BLaER1 (cell line): ENCODE measurements at regions not wholly inside any gene's neighbourhood (a gene's known extent, or its start where the extent isn't known, plus 50 kb on each side); places are given as distances from the start of the nearest gene placed in this dataset.

Source experiments
- H3K27ac ChIP-seq: shearing (Covaris generic); formaldehyde crosslinking; 2 replicates; pipeline ENCODE4 v1.8.1; 2022
- H3K27me3 ChIP-seq: shearing (Covaris generic); formaldehyde crosslinking; 2 replicates; pipeline ENCODE4 v1.8.1; 2022
- H3K36me3 ChIP-seq: shearing (Covaris generic); formaldehyde crosslinking; 2 replicates; pipeline ENCODE4 v1.8.1; 2022
- H3K4me1 ChIP-seq: shearing (Covaris generic); formaldehyde crosslinking; 2 replicates; pipeline ENCODE4 v1.8.1; 2022
- H3K4me2 ChIP-seq: shearing (Covaris generic); formaldehyde crosslinking; 2 replicates; pipeline ENCODE4 v1.8.1; 2022
- H3K4me3 ChIP-seq: shearing (Covaris generic); formaldehyde crosslinking; 2 replicates; pipeline ENCODE4 v1.8.1; 2022
- H3K9ac ChIP-seq: shearing (Covaris generic); formaldehyde crosslinking; 2 replicates; pipeline ENCODE4 v1.8.1; 2022
- H3K9me3 ChIP-seq: shearing (Covaris generic); formaldehyde crosslinking; 2 replicates; pipeline ENCODE4 v1.8.1; 2022
- H4K20me1 ChIP-seq: shearing (Covaris generic); formaldehyde crosslinking; 2 replicates; pipeline ENCODE4 v1.8.1; 2022
- Cebpa-rat ChIP-seq: shearing (Covaris generic); IDR thresholded peaks from 2 replicates; pipeline ENCODE4 v1.8.1; 2022

DNA sequence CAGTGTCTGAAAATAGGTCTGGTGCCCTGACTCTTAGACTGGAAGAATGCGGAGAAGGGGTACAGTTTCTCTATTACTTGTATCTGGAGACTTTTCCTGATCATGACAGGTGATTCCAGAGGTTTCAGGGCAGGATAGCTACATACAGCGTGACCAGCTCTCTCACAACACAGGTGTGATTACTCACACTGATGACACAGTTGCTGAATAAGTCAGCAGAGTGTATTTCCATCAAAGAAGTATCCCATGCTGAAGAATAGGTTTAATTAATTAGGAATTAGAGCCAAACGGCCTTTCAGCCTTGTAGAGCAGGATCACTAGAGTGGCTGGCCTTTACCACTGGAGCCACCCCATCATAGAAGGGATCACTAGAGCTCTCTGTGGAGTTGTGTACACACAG is 298.6 kb downstream of the LMX1A start:
- Histone ChIP-seq H4K20me1 (no peaks in the 10 kb centered on the region), H3K4me3 (no peak overlapping the region), H3K27me3 (no peaks in the 10 kb centered on the region), H3K9me3 (no peaks in the 10 kb centered on the region), H3K4me2 (no peak overlapping the region), H3K27ac (no peak overlapping the region), H3K36me3 (no peaks in the 10 kb centered on the region), H3K9ac (no peak overlapping the region), H3K4me1 (no peaks in the 10 kb centered on the region)
- no peak for TF ChIP-seq Cebpa-rat

DNA sequence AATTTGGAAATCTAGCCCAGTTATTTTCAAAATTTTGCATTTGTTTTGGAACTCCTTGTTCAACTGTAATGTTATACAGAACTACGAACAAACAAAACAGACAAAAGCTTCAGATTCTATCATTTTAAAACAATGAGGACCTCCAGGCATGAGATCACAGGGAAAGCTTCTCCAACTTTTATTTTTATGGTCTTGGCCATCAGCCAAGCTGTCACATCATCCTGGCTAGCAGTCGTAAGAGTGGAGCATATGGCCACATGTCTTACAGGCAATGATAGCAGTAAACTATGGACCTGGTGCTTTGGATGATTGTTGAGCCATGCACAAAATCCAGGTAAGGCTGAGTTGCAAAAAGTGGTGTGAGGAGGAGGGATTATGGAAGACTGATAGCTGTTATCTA is 299.6 kb downstream of the LMX1A start:
- H3K27ac ChIP-seq = no peak overlapping the region
- no peaks in the 10 kb centered on the region for H3K27me3 ChIP-seq
- no peak overlapping the region for H3K9ac ChIP-seq
- H3K36me3 ChIP-seq = no peaks in the 10 kb centered on the region
- no peak for TF ChIP-seq Cebpa-rat
- no peaks in the 10 kb centered on the region for H3K4me1 ChIP-seq
- no peak overlapping the region for H3K4me2 ChIP-seq
- H4K20me1 ChIP-seq = no peaks in the 10 kb centered on the region
- no peaks in the 10 kb centered on the region for H3K9me3 ChIP-seq
- H3K4me3 ChIP-seq = no peak overlapping the region

DNA sequence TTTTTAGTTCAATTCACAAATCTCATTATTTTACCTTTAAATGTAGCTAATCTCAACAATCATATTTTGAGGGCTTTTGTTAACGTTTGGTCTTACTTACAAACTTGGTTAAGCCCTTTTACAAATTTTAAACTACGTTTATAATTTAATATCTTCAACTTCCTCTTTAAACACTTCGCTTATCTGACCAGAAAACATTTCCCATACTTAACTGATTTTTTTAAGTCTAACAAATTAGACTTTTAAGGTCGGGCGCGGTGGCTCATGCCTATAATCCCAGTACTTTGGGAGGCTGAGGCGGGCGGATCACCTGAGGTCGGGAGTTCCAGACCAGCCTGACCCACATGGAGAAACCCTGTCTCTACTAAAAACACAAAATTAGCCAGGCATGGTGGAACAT is 300.9 kb downstream of the LMX1A start:
- no peak for TF ChIP-seq Cebpa-rat
- Histone ChIP-seq H3K27me3 (no peaks in the 10 kb centered on the region), H3K4me1 (no peaks in the 10 kb centered on the region), H3K4me2 (no peak overlapping the region), H3K9ac (no peak overlapping the region), H3K9me3 (no peaks in the 10 kb centered on the region), H4K20me1 (no peaks in the 10 kb centered on the region), H3K4me3 (no peak overlapping the region), H3K36me3 (no peaks in the 10 kb centered on the region), H3K27ac (no peak overlapping the region)

- TF ChIP-seq Cebpa-rat = no peak
- Histone ChIP-seq H3K27ac (no peak overlapping the region), H3K9ac (no peak overlapping the region)
Measured at GRCh38 chr1:165054627-165055026, 301.9 kb downstream of the LMX1A start.

GRCh38 chr1:165053351-165053750 is 303.2 kb downstream of the LMX1A start:
- H3K9me3 ChIP-seq = no peaks in the 10 kb centered on the region
- H3K27me3 ChIP-seq = no peaks in the 10 kb centered on the region
- TF ChIP-seq Cebpa-rat = no peak
- H3K4me3 ChIP-seq = no peak overlapping the region
- H4K20me1 ChIP-seq = no peaks in the 10 kb centered on the region
- no peak overlapping the region for H3K9ac ChIP-seq
- no peaks in the 10 kb centered on the region for H3K36me3 ChIP-seq
- no peaks in the 10 kb centered on the region for H3K4me1 ChIP-seq
- no peak overlapping the region for H3K27ac ChIP-seq
- H3K4me2 ChIP-seq = no peak overlapping the region

More at GRCh38 chr1:165054627-165055026, 301.9 kb downstream of the LMX1A start:
- no peak overlapping the region for H3K4me3 ChIP-seq
- no peaks in the 10 kb centered on the region for H3K36me3 ChIP-seq
- no peaks in the 10 kb centered on the region for H4K20me1 ChIP-seq
- no peaks in the 10 kb centered on the region for H3K27me3 ChIP-seq
- no peak overlapping the region for H3K4me2 ChIP-seq
- H3K9me3 ChIP-seq = no peaks in the 10 kb centered on the region
- no peaks in the 10 kb centered on the region for H3K4me1 ChIP-seq

DNA sequence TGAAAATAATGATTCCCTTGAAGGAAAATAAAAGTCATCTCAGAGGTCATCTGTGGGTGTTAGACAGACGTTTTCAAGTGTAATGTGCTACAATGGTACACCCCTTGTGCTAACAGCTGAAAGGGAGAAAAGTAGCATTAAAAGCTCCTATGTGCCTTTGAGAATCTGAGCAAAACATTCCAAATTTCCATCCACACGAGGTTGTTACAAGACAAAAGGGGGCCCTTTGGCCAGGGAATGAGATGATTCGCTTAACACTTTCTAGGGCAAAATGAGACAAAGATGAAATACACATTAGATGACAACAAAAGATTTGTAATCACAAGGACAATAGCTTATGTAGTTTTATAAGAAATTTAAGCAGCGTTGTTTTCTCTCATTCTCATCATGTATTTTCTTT is 303.6 kb downstream of the LMX1A start:
- Histone ChIP-seq H3K27me3 (no peaks in the 10 kb centered on the region), H3K4me1 (no peaks in the 10 kb centered on the region), H3K4me2 (no peak overlapping the region), H3K9me3 (no peaks in the 10 kb centered on the region), H3K36me3 (no peaks in the 10 kb centered on the region), H3K4me3 (no peak overlapping the region), H4K20me1 (no peaks in the 10 kb centered on the region), H3K27ac (no peak overlapping the region), H3K9ac (no peak overlapping the region)
- no peak for TF ChIP-seq Cebpa-rat

DNA sequence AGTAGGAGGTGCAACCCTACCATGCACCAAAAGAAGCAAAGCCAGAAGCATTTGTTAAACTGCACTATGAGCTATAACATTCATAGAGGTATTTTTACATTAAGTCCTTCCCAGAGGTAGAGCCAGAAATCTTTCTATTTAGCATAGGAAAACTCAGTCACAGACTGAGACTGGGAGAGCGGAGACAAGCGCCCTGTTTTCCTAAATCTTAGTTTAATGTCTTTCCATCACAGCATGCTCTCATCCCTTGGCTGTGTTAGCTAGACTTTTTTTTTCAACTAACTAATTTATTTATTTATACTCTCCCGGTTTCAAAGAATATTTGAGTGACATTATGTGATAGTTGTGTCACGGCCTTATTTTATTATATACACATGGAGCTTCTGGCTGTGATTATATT is 304.1 kb downstream of the LMX1A start:
- Histone ChIP-seq H3K27ac (no peak overlapping the region), H3K9ac (no peak overlapping the region), H3K4me1 (no peaks in the 10 kb centered on the region), H3K36me3 (no peaks in the 10 kb centered on the region), H4K20me1 (no peaks in the 10 kb centered on the region), H3K27me3 (no peaks in the 10 kb centered on the region), H3K9me3 (no peaks in the 10 kb centered on the region), H3K4me3 (no peak overlapping the region), H3K4me2 (no peak overlapping the region)
- TF ChIP-seq Cebpa-rat = no peak

- no peak for TF ChIP-seq Cebpa-rat
- Histone ChIP-seq H3K4me3 (no peak overlapping the region), H3K27me3 (no peaks in the 10 kb centered on the region), H4K20me1 (no peaks in the 10 kb centered on the region), H3K36me3 (no peaks in the 10 kb centered on the region), H3K27ac (no peak overlapping the region), H3K4me1 (no peaks in the 10 kb centered on the region), H3K9ac (no peak overlapping the region), H3K9me3 (no peaks in the 10 kb centered on the region), H3K4me2 (no peak overlapping the region)
Measured at GRCh38 chr1:165050246-165050645, 306.3 kb downstream of the LMX1A start.

GRCh38 chr1:165047994-165048393 is 308.5 kb downstream of the LMX1A start:
- Histone ChIP-seq H3K4me1 (no peaks in the 10 kb centered on the region), H3K27ac (no peak overlapping the region), H3K27me3 (no peaks in the 10 kb centered on the region), H3K36me3 (no peaks in the 10 kb centered on the region), H4K20me1 (no peaks in the 10 kb centered on the region), H3K9ac (no peak overlapping the region), H3K9me3 (no peaks in the 10 kb centered on the region), H3K4me3 (no peak overlapping the region), H3K4me2 (no peak overlapping the region)
- no peak for TF ChIP-seq Cebpa-rat

DNA sequence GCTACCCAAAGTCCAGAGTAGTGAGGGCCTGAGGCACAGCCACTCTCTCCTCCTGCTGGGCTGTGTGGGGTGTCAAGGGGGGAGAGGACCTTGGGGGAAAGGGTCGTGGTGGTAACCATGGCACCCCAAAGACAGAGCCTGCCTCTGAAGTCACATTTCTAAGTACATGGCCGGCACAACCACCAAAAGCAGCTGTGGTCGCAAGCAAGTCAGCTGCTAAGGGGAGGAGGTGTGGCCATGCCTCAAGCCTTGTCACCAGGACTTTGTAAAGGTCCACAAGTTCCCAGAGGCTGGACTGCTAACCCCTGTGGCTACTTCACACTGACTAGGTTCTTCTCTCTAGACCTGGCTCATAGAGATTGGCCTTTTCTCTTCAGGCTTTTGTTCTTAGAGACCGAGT is 310.6 kb downstream of the LMX1A start:
- Histone ChIP-seq H3K4me1 (no peaks in the 10 kb centered on the region), H4K20me1 (no peaks in the 10 kb centered on the region), H3K4me2 (no peak overlapping the region), H3K9ac (no peak overlapping the region), H3K27ac (no peak overlapping the region), H3K27me3 (no peaks in the 10 kb centered on the region), H3K9me3 (no peaks in the 10 kb centered on the region), H3K36me3 (no peaks in the 10 kb centered on the region), H3K4me3 (no peak overlapping the region)
- TF ChIP-seq Cebpa-rat = no peak

GRCh38 chr1:165040641-165041040 is 315.9 kb downstream of the LMX1A start:
- no peaks in the 10 kb centered on the region for H3K4me1 ChIP-seq
- H4K20me1 ChIP-seq = no peaks in the 10 kb centered on the region
- H3K27me3 ChIP-seq = no peaks in the 10 kb centered on the region
- no peak for TF ChIP-seq Cebpa-rat
- H3K9ac ChIP-seq = no peak overlapping the region
- H3K4me3 ChIP-seq = no peak overlapping the region
- no peaks in the 10 kb centered on the region for H3K36me3 ChIP-seq
- H3K27ac ChIP-seq = no peak overlapping the region
- H3K4me2 ChIP-seq = no peak overlapping the region
- no peaks in the 10 kb centered on the region for H3K9me3 ChIP-seq
